ENCODE measurements at regions not wholly inside any gene's neighbourhood (a gene's known extent, or its start where the extent isn't known, plus 50 kb on each side); places are given as distances from the start of the nearest gene placed in this dataset.

GRCh38 chr11:91997226-91997625 is 227.4 kb upstream of the FAT3 start:
- TF ChIP-seq POLR2A (IDR thresholded peaks at IDR 0.05): no peak
- TF ChIP-seq CTCF (IDR thresholded peaks at IDR 0.05 in 4 of 5, conservative IDR thresholded peaks at IDR 0.05 in 1 of 5): no peak
